Fibroblast of upper back skin (primary cell): ENCODE measurements at regions not wholly inside any gene's neighbourhood (a gene's known extent, or its start where the extent isn't known, plus 50 kb on each side); places are given as distances from the start of the nearest gene placed in this dataset.

Source experiments
- DNase-seq: peaks from one replicate; pipeline ENCODE4 v3.0.0-alpha.2; 2013

DNA sequence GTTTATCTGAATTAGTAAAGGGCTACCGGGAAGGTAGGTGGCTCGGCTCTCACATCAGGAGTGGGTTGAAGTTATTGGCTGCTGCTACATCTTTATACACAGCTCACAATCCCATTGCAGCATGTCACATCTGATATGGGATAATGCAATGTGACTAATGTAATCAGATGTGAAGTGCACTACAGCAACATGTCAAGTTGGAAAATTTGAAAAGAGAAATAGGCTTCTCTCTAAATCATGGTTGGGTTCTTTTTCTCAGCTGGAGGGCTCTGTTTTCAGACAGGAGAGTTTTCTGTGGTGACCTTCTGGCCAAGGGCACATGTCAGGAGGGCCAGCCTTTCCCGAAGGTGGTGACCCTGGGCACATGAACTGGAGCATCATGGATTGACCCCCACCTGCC, 337.5 kb downstream of the HRH4 start:
- DNase-seq = no peak

DNA sequence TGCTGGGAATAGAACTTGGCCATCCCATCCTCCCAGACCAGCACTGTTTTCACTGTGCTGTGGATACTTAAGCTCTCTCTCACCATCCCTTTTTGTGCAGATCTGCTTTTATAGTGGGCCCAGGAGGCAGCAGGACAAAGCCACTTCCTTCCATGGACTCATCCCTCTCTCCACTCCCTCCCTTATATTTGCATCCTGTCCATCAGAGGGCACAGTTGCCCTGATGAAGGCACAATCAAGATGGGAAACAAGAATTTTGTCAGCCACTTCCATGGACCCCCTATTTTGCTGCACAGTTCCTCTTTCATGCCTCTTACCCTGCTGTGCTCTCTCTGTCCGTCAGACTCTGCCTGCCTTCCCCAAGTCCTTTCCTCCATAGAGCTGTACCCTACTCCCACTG, 338.7 kb downstream of the HRH4 start:
- DNase-seq = no peak

DNA sequence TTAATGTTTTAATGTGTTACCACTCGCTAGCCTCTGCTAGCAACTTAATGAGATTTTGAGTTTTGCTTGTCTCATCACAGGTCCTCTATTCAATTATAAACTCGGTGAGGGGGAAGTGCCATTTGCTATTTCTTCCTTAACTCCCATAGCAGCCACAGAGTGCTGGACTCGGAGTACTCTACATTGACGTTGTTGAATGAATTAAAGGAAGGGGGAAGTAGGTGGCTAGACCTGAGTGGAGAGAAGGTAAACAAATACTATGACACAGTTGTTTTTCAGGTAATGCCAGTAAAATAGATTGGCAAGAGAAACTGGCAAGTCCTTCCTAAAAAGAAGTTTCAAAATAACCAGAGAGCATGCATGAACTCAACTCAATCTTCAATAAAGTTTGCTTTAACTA, 339.3 kb downstream of the HRH4 start:
- DNase-seq = no peak

DNA sequence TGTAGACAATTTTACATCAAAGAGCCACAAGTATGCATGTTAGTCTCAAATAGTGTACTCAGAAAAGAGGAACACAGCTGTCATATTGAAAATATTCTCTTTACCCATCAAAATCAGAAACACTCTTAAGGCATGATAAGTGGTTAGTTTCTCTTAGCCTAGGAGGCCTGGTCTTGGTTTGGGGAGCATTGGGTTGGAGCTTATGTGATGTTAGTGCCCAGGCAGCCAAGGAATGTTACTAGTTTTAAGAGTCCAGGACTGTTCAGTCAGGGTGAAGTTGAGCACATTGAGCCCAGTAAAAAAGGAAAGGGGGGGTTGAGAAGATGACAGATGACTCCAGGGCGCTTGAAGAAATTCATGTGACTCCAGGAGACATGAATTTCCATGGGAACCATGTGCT, 340.6 kb downstream of the HRH4 start:
- peak; percentile 73 for DNase-seq

DNA sequence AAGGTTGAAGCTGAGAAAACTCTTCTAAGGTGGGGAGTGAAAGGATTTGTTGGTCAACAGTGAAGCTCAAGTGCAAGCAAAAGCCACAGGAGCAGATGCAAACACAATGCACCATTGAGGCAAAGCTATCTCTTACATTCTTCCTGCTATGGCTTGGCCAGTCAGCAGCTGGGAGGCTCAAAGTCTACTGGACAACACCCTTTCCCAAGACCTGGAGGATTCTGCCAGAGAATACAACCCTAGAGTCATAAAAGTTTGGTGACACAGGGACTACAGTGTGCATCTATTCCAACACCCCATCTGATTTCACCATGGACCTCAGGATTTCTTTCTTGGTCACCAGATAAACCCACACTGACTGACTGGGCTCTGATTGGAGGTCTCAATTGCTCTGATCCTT, 342.0 kb downstream of the HRH4 start:
- no peak for DNase-seq

DNA sequence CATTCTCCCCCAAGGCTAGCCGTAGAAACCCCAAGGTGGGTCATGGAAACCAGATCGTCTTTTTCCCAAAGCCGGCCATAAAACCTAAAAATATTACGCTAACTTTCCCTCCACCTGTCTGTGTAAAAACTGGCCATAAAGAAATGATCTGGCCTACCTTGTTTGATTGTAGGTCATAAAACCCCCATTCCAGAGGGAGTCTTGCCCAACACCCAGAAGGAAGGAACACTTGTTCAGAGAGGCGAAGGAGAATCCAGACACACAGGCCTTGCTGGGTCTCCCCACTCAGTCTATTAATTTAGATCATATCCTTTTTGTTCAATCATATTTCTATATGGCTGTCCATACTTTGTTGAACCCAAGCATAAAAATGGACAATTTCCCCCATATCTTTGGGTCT, 344.7 kb downstream of the HRH4 start:
- no peak for DNase-seq

DNA sequence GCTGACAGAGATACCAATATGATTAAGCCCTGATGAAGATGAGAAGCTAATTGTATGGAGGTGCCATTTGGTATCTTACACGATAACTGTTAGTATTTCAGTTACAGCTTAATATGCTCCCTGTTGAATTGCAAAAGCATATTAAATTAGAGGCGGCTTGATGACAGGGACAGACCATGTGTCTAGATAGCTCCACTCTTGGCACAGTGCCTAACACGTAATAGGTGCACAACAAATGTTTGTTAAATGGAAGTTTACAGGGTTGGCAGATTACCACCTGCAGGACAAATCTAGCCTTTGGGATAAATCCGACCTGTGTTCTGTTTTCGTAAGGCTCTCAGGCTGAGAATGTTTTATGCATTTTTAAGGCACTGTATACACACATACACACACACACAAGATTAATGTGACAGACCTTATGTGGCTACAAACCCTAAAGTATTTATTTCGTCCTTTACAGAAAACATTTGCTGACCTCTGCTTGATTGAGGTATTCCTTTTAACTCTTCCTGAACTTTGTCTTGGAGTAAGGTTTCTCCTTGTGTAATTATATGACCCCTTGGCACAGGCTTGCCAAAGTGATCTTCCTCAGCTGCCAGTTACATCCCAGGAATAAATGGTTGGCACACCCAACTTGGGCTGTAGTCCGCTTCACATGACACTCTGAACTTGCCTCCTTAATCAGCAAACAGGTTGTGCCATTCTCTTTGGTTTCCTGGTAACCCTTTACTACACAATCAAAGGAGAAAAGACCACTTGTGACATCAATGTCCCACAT, 348.9 kb downstream of the HRH4 start:
- no peak for DNase-seq

DNA sequence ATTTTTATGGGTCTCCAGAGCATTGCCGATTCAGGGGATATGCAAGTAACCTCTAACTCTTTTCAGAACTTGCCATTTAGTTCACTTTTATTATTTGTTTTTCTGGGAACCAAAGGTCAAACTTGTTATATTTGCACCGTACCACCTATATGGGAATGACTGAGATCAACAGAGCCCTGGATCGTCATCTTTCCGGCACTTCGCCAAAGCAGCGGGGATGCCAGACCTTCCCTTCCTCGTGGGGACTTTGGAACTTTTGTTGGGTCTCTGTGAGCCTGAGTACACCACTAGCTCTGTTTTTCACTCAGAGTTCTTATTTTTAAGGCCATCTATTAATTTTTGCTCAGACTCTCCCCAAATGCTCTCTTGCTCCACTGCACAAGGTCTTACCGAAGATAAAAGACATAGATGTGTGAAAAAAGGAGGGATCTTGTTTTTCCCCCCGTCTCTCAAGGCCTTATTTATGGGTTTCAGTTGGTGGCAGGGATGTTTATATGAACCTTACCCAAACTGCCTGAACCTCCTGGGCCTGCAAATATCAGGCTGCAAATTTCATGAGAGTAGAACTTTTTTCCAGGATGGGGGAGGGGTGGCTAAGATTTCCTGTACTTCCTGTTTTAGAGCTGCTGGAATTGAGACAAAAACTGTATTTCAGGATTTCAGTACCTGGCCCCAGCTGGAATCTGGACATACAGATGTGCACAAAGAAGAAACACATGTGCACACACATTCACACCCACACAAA, 350.3 kb downstream of the HRH4 start:
- DNase-seq = no peak

DNA sequence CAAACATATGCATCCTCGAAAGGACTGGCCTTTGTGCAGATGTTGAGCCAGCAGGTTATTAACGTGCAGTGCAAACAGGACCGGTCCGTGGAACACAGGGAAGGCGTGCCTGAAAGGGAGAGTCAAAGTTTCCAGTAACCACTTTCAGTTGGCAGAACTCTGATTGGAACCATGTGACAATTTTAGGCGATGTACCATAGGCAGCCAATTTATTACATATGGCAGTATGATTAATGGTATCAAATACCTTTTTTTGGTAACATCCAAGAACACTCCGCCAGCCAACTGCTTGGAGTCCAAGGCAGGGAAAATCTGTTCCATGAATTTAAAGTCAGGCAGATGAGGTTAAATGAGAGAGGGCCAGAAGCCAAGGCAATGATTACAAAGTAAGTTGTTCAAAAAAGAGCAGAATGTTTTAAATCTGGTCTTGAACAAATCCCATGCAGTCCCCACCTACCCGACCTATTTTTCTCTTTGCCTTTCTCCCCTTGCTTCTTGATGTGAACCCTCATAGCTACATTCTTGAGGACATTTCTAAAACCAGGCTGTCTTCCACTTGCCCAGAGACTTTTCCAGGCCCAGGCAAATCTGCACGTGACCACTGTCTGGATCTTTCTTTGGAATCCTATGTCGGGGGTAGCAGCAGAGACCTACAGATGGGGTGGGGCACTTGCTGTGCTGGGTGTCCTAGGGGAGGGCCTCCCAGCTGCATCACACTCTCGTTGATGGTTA, 351.7 kb downstream of the HRH4 start:
- DNase-seq = peak; percentile 25

DNA sequence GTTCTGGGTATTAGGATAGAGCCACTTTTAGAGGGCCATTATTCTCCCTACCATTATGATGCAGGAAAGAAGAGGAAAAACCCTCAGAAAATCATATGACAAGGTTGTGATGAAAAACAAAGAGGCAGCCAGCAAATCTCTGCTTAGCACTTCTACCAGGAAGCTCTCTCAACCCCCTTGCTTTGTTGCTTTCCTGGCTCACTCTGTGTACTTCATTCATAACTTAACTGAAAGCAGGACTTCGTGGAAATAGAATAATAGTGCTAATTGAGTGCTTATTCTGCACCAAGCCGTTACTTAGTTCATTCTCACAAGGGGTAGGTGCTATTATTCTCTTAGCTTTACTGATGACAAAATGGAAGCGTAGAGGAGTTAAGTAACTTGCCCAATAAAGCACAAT, 354.1 kb downstream of the HRH4 start:
- no peak for DNase-seq

DNA sequence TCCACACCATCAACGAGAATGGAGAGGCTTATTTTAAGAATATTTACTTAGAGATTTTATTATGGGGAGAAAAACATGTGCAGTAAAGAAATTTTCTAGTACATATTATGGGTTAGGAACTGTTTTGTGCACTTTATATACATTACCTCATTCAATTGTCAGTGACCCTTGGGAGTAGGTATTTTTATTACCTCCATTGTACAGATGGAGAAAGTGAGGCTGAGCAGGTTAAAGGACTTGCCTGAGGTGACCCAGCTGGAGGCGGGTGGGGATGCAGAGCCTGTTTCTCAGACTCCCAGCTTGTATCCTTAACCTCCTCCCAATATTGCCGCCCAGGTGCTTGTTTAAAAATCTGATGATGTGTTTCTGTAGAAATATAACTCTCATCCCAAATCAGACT, 356.7 kb downstream of the HRH4 start:
- DNase-seq = no peak

DNA sequence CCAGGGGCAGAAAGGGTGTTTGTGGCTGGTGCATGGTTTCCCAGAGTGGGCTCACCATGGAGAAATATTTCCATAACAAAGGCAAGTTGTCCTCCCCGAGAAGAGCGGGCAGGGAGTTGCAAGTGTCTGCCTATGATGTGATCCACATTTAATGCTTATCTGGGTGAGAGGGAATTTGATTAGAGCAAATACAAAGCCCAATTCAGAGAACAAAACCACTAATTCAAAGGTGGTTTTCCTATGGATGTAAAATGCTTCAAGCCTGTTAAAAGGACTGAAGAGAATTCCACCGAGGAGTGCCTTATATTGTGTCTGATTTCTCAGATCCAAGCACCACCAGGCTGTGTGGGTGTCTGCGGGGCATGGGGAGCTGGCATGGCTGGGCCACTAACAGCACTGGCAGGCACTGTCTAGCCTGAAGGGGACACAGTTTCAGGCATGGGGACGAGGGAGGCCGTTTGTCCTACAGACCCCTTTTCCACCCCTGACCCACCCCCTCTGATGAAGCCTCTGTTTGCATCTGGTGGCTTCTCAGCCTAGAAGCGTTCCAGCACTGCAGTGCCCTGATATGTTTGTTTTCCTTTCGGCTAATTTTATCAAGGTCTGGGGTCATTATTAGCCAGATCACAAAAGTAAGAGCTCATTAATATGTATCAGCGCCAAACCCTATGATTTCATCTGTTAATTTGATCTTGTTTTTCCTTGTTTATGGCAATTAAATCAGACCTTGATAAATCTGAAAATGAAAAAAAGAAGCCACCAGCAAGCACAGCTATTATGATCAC, 357.3 kb downstream of the HRH4 start:
- no peak for DNase-seq

DNA sequence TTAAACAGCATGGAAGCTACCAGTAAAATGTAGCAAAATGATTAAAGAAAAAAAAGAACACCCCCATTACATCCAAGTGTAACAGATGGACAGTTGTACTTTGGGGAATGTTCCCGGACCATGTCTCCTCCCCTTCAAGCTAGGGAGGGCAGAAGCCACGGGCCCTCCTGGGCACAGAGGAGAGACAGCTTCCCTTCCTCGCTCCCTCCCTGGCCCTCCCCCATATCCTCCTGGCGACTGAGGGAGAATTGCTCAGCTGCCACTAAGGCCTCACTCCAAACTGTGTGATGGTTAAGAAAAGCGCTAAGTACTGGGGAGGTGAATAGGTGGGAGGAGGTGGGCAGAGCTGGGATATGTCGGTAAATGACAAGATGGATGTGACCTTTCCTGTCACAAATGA, 358.0 kb downstream of the HRH4 start:
- DNase-seq = no peak

DNA sequence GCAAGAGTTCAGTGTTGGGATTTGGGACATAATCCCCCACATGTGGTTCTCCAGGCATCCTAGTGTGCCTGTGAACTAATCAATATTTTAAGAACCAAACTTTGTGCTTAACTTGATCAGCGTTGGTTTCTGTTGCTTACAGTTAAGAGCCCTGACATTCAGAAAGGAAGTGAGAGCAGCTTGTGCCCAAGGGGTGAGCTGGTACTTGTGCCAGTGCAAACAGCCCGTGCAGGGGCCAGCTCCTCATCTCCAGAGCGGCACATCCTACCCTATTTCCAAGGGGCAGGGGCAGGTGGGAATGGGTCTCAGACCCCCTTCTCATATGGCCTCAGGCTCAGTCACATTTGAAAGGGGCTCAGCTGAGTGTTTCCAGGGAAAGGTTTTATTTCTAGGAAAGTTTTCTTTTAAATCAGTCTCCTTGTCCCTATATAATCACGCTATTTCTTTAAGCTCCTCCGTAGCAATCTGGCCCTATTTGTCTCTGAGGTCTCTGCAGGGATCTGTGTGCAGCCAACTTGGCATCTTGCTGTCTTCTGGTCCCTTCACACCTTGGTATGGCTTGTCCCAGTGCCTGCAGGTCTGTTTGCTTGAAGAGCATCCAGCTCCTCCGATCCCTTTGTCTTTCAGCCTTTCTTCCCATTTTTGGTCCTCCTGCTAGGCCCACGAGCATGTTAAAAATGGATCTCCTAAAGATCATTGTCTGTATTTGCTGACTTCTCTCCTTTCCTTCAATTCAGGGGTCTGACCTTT, 358.9 kb downstream of the HRH4 start:
- DNase-seq = no peak

DNA sequence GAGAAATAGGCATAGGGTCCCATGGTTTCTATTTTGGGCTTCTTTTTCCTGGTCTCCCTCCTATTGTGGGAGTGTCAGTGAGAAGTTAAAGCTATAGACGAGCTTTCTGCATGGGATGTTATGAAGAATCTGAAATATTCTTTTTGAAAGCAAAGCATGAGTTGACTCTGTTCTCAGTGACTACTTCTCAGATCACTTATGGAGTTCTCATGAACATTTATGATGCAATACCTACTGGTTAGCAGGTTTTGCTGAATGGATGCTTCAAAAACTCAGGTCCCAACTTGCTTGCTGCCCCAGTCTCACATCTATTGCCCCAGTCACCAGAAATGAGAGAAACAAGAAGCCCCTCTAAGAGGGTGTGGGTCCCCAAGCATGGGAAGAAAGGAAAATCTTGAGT, 365.0 kb downstream of the HRH4 start:
- no peak for DNase-seq

DNA sequence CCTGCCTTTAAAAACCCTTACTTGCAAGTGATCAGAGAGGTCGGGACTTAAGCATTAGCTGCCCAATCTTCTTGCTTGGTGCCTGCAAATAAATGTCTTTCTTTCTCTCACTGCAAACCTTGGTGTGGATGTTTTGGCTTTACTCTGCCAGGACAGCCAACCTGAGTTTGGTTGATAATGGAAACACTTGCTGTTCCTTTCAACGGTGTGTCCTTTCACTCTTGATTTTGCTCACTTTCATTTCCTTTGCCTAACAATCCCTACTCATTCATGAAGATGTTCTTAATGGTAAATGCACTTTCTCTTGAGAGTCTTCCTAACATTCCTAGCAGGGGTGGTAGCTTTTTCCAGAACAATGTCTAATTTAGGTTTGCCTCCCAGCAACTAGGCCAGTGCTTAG, 366.2 kb downstream of the HRH4 start:
- DNase-seq = no peak

DNA sequence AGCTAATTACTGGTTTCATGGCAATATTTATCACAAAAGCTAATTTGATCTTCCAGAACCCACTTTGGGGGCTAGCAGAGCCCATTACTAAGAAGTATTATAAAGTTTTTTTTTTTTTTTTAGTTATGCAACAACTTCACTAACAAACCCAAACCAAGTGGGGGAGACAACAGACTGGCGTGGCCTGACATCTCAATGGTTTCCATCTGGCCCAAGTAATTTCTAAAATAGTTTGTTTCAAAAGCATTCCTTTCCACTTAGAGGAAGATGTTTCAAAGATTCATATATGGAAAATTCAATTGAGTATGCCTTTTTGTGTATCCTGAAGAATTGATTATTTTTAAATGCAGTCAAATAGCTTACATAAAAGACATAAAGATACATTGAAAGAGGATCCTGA, 367.1 kb downstream of the HRH4 start:
- peak; percentile 53 for DNase-seq

DNA sequence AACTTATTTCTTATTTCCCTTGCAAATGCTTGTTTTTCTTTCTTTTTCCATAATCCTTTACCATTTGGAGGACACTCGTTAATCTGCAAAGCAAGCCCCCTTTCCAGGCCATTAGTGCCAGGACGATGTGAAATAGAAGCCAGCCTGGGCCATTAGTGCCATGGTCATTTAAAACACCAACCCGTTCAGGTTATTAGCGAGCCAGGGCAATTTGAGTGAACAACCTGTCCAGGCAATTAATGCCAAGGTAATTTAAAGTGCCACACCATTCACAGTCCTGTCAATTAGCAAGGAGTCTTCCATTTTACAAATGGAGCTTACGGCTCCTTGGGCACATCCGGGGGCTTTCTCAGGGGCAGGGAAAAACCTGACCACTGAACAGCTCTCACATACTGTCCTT, 370.6 kb downstream of the HRH4 start:
- DNase-seq = no peak

DNA sequence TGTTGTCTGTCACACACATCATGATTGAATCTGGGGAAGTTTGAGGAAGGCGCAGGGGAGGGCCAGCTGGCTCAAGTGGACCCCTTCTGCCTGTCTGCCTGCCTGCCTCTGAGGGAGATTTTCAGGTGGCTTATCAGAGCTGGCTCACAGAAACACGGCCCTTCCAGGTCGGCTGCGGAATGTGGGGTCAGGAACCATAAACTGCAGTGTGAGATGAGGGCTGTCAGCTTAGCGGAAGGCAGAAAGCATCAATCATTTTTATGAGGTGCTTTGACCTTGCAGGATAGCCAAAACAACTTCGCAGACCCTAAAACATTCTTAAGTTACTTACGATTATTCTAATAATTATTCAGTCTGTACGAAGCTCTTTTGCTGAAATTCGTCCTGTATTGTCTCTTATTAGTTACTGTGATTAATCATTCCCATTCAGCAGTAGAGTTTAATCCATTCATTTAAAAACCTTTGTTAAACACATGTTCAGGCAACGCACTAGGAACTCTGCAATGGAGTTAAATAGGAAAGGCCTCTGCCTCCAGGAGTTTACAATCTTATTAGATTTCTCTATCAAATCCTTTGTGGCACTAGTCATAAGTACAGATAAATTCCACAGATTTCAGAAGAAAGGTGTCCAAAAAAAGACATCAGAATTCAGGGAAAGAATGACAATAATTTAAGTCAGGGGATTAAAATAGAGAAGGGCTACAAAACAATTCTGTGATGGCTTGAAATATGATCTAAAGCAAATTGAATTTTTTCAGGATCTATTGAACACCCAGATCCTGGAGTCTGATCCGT, 371.6 kb downstream of the HRH4 start:
- DNase-seq = peak; percentile 23

DNA sequence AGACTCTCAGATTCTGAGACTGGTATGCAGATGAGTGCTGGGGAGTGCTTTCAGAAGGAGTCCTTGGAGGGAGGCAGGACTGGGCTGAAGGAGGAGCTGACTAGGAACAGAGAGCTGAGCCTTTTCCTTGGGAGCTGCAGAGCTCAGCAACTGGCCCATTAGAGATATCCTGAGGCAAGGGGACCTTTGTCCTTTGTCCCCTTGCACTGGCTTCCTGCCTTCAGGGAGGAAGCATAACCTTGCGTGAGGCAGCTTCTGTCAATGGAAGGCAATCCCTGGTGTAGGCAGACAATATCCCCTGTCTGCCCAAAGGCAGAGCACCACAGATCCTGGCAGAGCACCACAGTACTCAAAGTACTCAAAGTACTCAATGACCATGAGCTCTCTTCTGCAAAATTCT, 375.3 kb downstream of the HRH4 start:
- DNase-seq = no peak

DNA sequence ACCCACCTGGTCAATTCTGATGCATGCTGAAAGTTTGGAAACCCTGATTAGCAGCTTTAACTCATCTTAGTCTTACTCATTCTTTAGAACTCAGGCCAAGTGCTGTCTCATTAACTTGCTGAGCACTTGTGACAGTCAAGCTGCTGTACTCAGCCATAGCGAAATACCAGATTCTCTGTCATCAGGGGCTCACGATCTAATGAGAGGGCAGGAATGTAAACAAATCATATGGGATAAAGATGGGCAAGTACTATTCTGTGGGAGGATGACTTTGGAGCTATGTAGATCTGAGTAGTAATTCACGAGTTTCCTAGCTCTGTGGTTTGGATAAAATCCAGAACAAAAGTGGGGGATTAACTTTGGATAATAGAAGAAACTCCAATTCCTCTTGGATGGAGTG, 376.6 kb downstream of the HRH4 start:
- peak; percentile 98 for DNase-seq

DNA sequence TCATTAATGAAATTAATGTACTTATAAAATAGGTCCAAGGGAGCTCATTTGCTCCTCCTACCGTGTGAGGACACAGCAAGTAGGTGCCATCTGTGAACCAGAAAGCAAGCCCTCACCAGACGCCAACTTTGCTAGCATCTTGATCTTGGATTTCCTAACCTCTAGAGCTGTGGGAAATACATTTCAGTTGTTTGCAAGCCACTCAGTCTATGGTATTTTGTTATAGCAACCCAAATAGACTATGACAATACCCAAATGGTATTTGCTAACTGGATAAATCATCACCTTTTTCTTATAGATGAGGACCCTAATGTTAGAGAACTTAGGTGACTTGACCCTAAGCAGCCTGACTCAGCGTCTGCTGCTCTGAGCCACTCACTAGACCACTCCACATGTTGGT, 379.6 kb downstream of the HRH4 start:
- DNase-seq = peak; percentile 70
